GM12878 (cell line): ENCODE measurements at regions not wholly inside any gene's neighbourhood (a gene's known extent, or its start where the extent isn't known, plus 50 kb on each side); places are given as distances from the start of the nearest gene placed in this dataset.

ENCODE experiments used
- ATAC-seq: fragments of 200-7000 bp; cut with Tn5 transposase; 3 replicates; pipeline ENCODE4 v1.9.1; 2020; ENCODE audit warnings: mild to moderate bottlenecking, moderate library complexity
- BruUV-seq: library from RNA; stranded (reverse); fragments of 400-500 nt; replicated peaks from 2 replicates; lab custom pipeline; 2021; lab: Mats Ljungman, UMichigan
- CTCF ChIA-PET: fragments of 300-600 bp; sonication (Branson Sonifier 250); formaldehyde crosslinking; extraction: SDS; loops from one replicate; lab custom pipeline; 2021; ENCODE audit warnings: inconsistent platforms; lab: Yijun Ruan, JAX
- POLR2A ChIA-PET: fragments of 350-600 bp; formaldehyde crosslinking; extraction: SDS; loops from one replicate; lab custom pipeline; 2021; ENCODE audit warnings: inconsistent platforms; lab: Charles Lee
- RAD21 ChIA-PET: fragments of 300-600 bp; sonication (Branson Sonifier 250); formaldehyde crosslinking; loops from one replicate; lab custom pipeline; 2023; ENCODE audit warnings: antibody characterized with exemption; ENCODE audit not compliant: unreplicated experiment; lab: Charles Lee
- SMC1A ChIA-PET: fragments of 300-600 bp; sonication (Branson Sonifier 250); formaldehyde crosslinking; loops from one replicate; lab custom pipeline; 2023; ENCODE audit not compliant: unreplicated experiment, uncharacterized antibody; lab: Charles Lee
- DNase-seq: peaks from one replicate; pipeline ENCODE4 v3.0.0-alpha.2; 2011; ENCODE audit warnings: low read depth, low spot score
- FAIRE-seq: peaks from 3 replicates; lab custom pipeline; 2011; peaks lifted over from hg19 to GRCh38; lab: Jason Lieb, UNC
- H2AFZ ChIP-seq: 2 replicates; pipeline ENCODE4 v1.6.0; 2011; ENCODE audit warnings: low read depth, low read length, control low read depth; ENCODE audit not compliant: control insufficient read depth
- H3K27ac ChIP-seq: 2 replicates; pipeline ENCODE4 v1.5.1; 2011; ENCODE audit warnings: control low read depth; ENCODE audit not compliant: control insufficient read depth, insufficient read depth
- H3K27me3 ChIP-seq, 2 experiments: replicated peaks in 1 of 2; 2 replicates each; pipeline versions ENCODE4 v1.6.0 to v1.6.1; 2011; ENCODE audit warnings: low read length in 1 of 2; ENCODE audit not compliant: control insufficient read depth in 2 of 2, insufficient read depth in 2 of 2
- H3K36me3 ChIP-seq, 2 experiments: 2 replicates each; pipeline ENCODE4 v1.5.1; 2011; ENCODE audit warnings: low read length in 1 of 2; ENCODE audit not compliant: control insufficient read depth in 2 of 2, insufficient read depth in 2 of 2
- H3K4me1 ChIP-seq: 2 replicates; pipeline ENCODE4 v1.6.1; 2011; ENCODE audit warnings: mild to moderate bottlenecking, low read length, moderate library complexity, mixed read lengths; ENCODE audit not compliant: control insufficient read depth, insufficient read depth
- H3K4me2 ChIP-seq: 2 replicates; pipeline ENCODE4 v1.6.0; 2011; ENCODE audit warnings: control low read depth; ENCODE audit not compliant: control insufficient read depth, insufficient read depth
- H3K4me3 ChIP-seq: fragments of 200-600 bp; sonication (generic); 2 replicates; pipeline ENCODE4 v1.5.1; 2016
- H3K79me2 ChIP-seq: 2 replicates; pipeline ENCODE4 v1.6.0; 2011; ENCODE audit warnings: low read length; ENCODE audit not compliant: control insufficient read depth, insufficient read depth
- H3K9ac ChIP-seq: 2 replicates; pipeline ENCODE4 v1.8.0; 2011; ENCODE audit warnings: low read length, control low read depth, mixed read lengths; ENCODE audit not compliant: control insufficient read depth, insufficient read depth
- H3K9me3 ChIP-seq: replicated peaks from 3 replicates; pipeline ENCODE4 v1.5.1; 2011; ENCODE audit warnings: mild to moderate bottlenecking, low read length; ENCODE audit not compliant: control insufficient read depth, insufficient read depth
- H4K20me1 ChIP-seq: 2 replicates; pipeline ENCODE4 v1.6.0; 2011; ENCODE audit not compliant: control insufficient read depth, insufficient read depth
- EP300 ChIP-seq, 2 experiments: fragments of 150-350 bp in 1 of 2; IDR thresholded peaks; 2 replicates each; pipeline ENCODE4 v1.6.1; 2011 to 2012; ENCODE audit warnings: low read depth in 2 of 2, low read length in 2 of 2, borderline replicate concordance in 1 of 2, improper control_type of control experiment in 1 of 2, inconsistent platforms in 1 of 2; ENCODE audit not compliant: control insufficient read depth in 1 of 2
- GABPA ChIP-seq: IDR thresholded peaks from 2 replicates; pipeline ENCODE4 v1.6.1; 2014; ENCODE audit warnings: antibody characterized with exemption, low read depth, mild to moderate bottlenecking, inconsistent platforms
- HDAC6 ChIP-seq: fragments of 200-600 bp; sonication (generic); IDR thresholded peaks from one replicate; pipeline ENCODE4 v1.8.0; 2017; ENCODE audit warnings: antibody characterized with exemption; ENCODE audit not compliant: unreplicated experiment
- HSF1 ChIP-seq: fragments of 150-350 bp; IDR thresholded peaks from 2 replicates; pipeline ENCODE4 v1.6.1; 2014; ENCODE audit warnings: mild to moderate bottlenecking, low read depth, low read length
- IRF3 ChIP-seq: fragments of 450-650 bp; IDR thresholded peaks from 2 replicates; pipeline ENCODE4 v1.6.1; 2014; ENCODE audit warnings: mild to moderate bottlenecking
- JUNB ChIP-seq: IDR thresholded peaks from 2 replicates; pipeline ENCODE4 v1.6.1; 2016; ENCODE audit warnings: antibody characterized with exemption, mild to moderate bottlenecking
- KAT2A ChIP-seq: conservative IDR thresholded peaks from 2 replicates; pipeline ENCODE4 v1.6.1; 2011; ENCODE audit warnings: low read depth, low read length; ENCODE audit not compliant: control insufficient read depth
- PAX8 ChIP-seq: fragments of 450-650 bp; IDR thresholded peaks from 2 replicates; pipeline ENCODE4 v1.6.1; 2017; ENCODE audit warnings: mild to moderate bottlenecking, moderate library complexity
- POLR2AphosphoS5 ChIP-seq: IDR thresholded peaks from 2 replicates; pipeline ENCODE4 v1.6.1; 2011; ENCODE audit warnings: mild to moderate bottlenecking, low read length, inconsistent platforms
- RAD21 ChIP-seq: IDR thresholded peaks from 2 replicates; pipeline ENCODE4 v1.6.1; 2011; ENCODE audit warnings: mild to moderate bottlenecking, low read depth, low read length, moderate library complexity; ENCODE audit not compliant: insufficient read depth
- RBBP5 ChIP-seq: fragments of 200-600 bp; sonication (generic); conservative IDR thresholded peaks from 2 replicates; pipeline ENCODE4 v1.6.1; 2016
- SMAD1 ChIP-seq: fragments of 450-650 bp; IDR thresholded peaks from 2 replicates; pipeline ENCODE4 v1.6.1; 2018; ENCODE audit warnings: mild to moderate bottlenecking, low read depth; ENCODE audit not compliant: partially characterized antibody
- ZBTB11 ChIP-seq: fragments of 450-650 bp; formaldehyde crosslinking; IDR thresholded peaks from 2 replicates; pipeline ENCODE4 v1.5.0; 2022; ENCODE audit warnings: mild to moderate bottlenecking, missing genetic modification characterization
- ZBTB4 ChIP-seq: fragments of 450-650 bp; formaldehyde crosslinking; IDR thresholded peaks from 2 replicates; pipeline ENCODE4 v1.4.0; 2022; ENCODE audit warnings: mild to moderate bottlenecking, moderate library complexity
- WGBS: methylation state at CpG from one replicate; pipeline ENCODE4 v1.1.6; 2016; ENCODE audit warnings: low lambda C conversion rate; ENCODE audit not compliant: insufficient replicate concordance, insufficient coverage; ENCODE audit errors: missing lambda C conversion rate; 5-methylcytosine and 5-hydroxymethylcytosine counted together
- in situ Hi-C: fragments of 300-500 bp; cut with MboI; formaldehyde crosslinking; loops from 9 replicates; pipeline ENCODE4 v1.14.3; 2018; ENCODE audit warnings: mixed read lengths
- intact Hi-C: fragments of 100-400 bp; cut with micrococcal nuclease; formaldehyde crosslinking; loops from one replicate; pipeline ENCODE4 v1.14.2; 2022; ENCODE audit not compliant: unreplicated experiment

GRCh38 chr16:66258916-66259845 is 107.3 kb upstream of the CDH5 start:
- no TSS peak for BruUV-seq
- H3K79me2 ChIP-seq, result no peaks in the 10 kb centered on the region
- no peaks in the 10 kb centered on the region for H4K20me1 ChIP-seq
- POLR2A ChIA-PET, result interaction anchor here (0.7 kb wide), 1 partner anchor 139 kb away, joined by 6 read pairs; no protein-coding TSS in a partner anchor
- H3K4me2 ChIP-seq, result no peak overlapping the region
- H3K27me3 ChIP-seq, result peaks cover 0 to 1% of the 10 kb centered on the region in 2 experiments; a peak in 3 of 4 replicates
- RAD21 ChIA-PET, result no interaction called here
- no peaks in the 10 kb centered on the region for H3K9me3 ChIP-seq
- 0% methylated on average over 6 of the region's 6 CpGs for WGBS
- no peak overlapping the region for H3K9ac ChIP-seq
- CTCF ChIA-PET, result interaction anchor here (0.7 kb wide), 2 partner anchors 10 to 13 kb away, joined by 3 read pairs; no protein-coding TSS in a partner anchor
- no peaks in the 10 kb centered on the region for H3K4me1 ChIP-seq
- SMC1A ChIA-PET, result no interaction called here
- DNase-seq, result no peak
- in situ Hi-C loops, result no loop called here
- intact Hi-C loops, result no loop called here
- FAIRE-seq, result no peak
- no peaks in the 10 kb centered on the region for H3K36me3 ChIP-seq
- H3K27ac ChIP-seq, result no peak overlapping the region
- H2AFZ ChIP-seq, result no peak overlapping the region
- ATAC-seq, result no peak
- H3K4me3 ChIP-seq, result no peak overlapping the region
- TF ChIP-seq HDAC6 (no peak), KAT2A (no peak), RAD21 (no peak), ZBTB4 (CRISPR knock-in tag) (no peak), GABPA (no peak), EP300 (IDR thresholded peaks at IDR 0.05; ENCODE audit: borderline replicate concordance in 1 of 2, control insufficient read depth in 1 of 2, low read depth in 2 of 2, low read length in 2 of 2) (no peak), ZBTB11 (CRISPR knock-in tag) (no peak), HSF1 (no peak), JUNB (no peak), POLR2AphosphoS5 (no peak), RBBP5 (no peak), SMAD1 (no peak), PAX8 (no peak), IRF3 (no peak)
